PC-3 (cell line): ENCODE measurements at regions not wholly inside any gene's neighbourhood (a gene's known extent, or its start where the extent isn't known, plus 50 kb on each side); places are given as distances from the start of the nearest gene placed in this dataset.

Experiments
- ATAC-seq: fragments of 200-7000 bp; cut with Tn5 transposase; 2 replicates; pipeline ENCODE4 v1.9.1; 2020; ENCODE audit warnings: mild to moderate bottlenecking, moderate library complexity
- BruUV-seq: library from RNA; stranded (reverse); fragments of 400-500 nt; replicated peaks from 2 replicates; lab custom pipeline; 2021; lab: Mats Ljungman, UMichigan
- CTCF ChIA-PET: fragments of 300-600 bp; sonication (Branson Sonifier 250); formaldehyde crosslinking; loops from one replicate; lab custom pipeline; 2022; ENCODE audit warnings: antibody characterized with exemption; lab: Charles Lee
- POLR2A ChIA-PET: fragments of 300-600 bp; sonication (Branson Sonifier 250); formaldehyde crosslinking; loops from one replicate; lab custom pipeline; 2022; ENCODE audit warnings: antibody characterized with exemption; ENCODE audit not compliant: unreplicated experiment; lab: Charles Lee
- DNase-seq: peaks from one replicate; pipeline ENCODE4 v3.0.0-alpha.2; 2015
- H2AFZ ChIP-seq: fragments of 300-600 bp; sonication (generic); 2 replicates; pipeline ENCODE4 v1.6.0; 2016; ENCODE audit warnings: antibody characterized with exemption, low read length
- H3F3A ChIP-seq: fragments of 300-600 bp; sonication (generic); one replicate; pipeline ENCODE4 v1.6.0; 2017; ENCODE audit warnings: antibody characterized with exemption, low read length, control low read depth, mild to moderate bottlenecking; ENCODE audit not compliant: unreplicated experiment
- H3K27ac ChIP-seq: fragments of 300-600 bp; sonication (generic); 2 replicates; pipeline ENCODE4 v1.5.1; 2016; ENCODE audit warnings: mild to moderate bottlenecking, low read length
- H3K27me3 ChIP-seq: fragments of 300-600 bp; sonication (generic); 2 replicates; pipeline ENCODE4 v1.6.1; 2016; ENCODE audit warnings: low read length, mixed read lengths
- H3K36me3 ChIP-seq: fragments of 300-600 bp; sonication (generic); 2 replicates; pipeline ENCODE4 v1.6.1; 2016; ENCODE audit warnings: low read depth, mixed run types, low read length, mixed read lengths
- H3K4me1 ChIP-seq: fragments of 300-600 bp; sonication (generic); 2 replicates; pipeline ENCODE4 v1.5.1; 2016; ENCODE audit warnings: low read length; ENCODE audit not compliant: insufficient read depth
- H3K4me2 ChIP-seq: fragments of 300-600 bp; sonication (generic); 2 replicates; pipeline ENCODE4 v1.6.0; 2016; ENCODE audit warnings: low read length
- H3K4me3 ChIP-seq: fragments of 300-600 bp; sonication (generic); 2 replicates; pipeline ENCODE4 v1.5.1; 2016; ENCODE audit warnings: mild to moderate bottlenecking, low read length, mixed read lengths
- H3K79me2 ChIP-seq: fragments of 300-600 bp; sonication (generic); 2 replicates; pipeline ENCODE4 v1.6.1; 2017; ENCODE audit warnings: low read length, mixed read lengths
- H3K9ac ChIP-seq: fragments of 300-600 bp; sonication (generic); 2 replicates; pipeline ENCODE4 v1.6.0; 2016; ENCODE audit warnings: mild to moderate bottlenecking, low read length
- H3K9me2 ChIP-seq: fragments of 300-600 bp; sonication (generic); replicated peaks from 2 replicates; pipeline ENCODE4 v1.6.1; 2016; ENCODE audit warnings: mixed run types, low read length, mixed read lengths
- H3K9me3 ChIP-seq: fragments of 300-600 bp; sonication (generic); 2 replicates; pipeline ENCODE4 v1.6.1; 2016; ENCODE audit warnings: low read length, mixed read lengths
- H4K20me1 ChIP-seq: fragments of 300-600 bp; sonication (generic); 2 replicates; pipeline ENCODE4 v1.6.1; 2016; ENCODE audit warnings: low read length, mixed read lengths
- EZH2 ChIP-seq: fragments of 300-600 bp; sonication (generic); IDR thresholded peaks from one replicate; pipeline ENCODE4 v1.6.1; 2017; ENCODE audit warnings: antibody characterized with exemption, mild to moderate bottlenecking, low read length; ENCODE audit not compliant: unreplicated experiment
- EZH2phosphoT487 ChIP-seq: fragments of 300-600 bp; sonication (generic); IDR thresholded peaks from 2 replicates; pipeline ENCODE4 v1.6.1; 2018; ENCODE audit warnings: mild to moderate bottlenecking, antibody characterized with exemption, low read length, borderline replicate concordance
- intact Hi-C: fragments of 100-400 bp; cut with micrococcal nuclease; formaldehyde crosslinking; loops from 2 replicates; pipeline ENCODE4 v1.9.0; 2023
- TF ChIP-seq, protein P1 (sequence below): fragments of 300-600 bp; sonication (generic); conservative IDR thresholded peaks from 2 replicates; pipeline ENCODE4 v1.5.1; 2017; ENCODE audit warnings: antibody characterized with exemption, low read depth, mild to moderate bottlenecking, low read length

DNA sequence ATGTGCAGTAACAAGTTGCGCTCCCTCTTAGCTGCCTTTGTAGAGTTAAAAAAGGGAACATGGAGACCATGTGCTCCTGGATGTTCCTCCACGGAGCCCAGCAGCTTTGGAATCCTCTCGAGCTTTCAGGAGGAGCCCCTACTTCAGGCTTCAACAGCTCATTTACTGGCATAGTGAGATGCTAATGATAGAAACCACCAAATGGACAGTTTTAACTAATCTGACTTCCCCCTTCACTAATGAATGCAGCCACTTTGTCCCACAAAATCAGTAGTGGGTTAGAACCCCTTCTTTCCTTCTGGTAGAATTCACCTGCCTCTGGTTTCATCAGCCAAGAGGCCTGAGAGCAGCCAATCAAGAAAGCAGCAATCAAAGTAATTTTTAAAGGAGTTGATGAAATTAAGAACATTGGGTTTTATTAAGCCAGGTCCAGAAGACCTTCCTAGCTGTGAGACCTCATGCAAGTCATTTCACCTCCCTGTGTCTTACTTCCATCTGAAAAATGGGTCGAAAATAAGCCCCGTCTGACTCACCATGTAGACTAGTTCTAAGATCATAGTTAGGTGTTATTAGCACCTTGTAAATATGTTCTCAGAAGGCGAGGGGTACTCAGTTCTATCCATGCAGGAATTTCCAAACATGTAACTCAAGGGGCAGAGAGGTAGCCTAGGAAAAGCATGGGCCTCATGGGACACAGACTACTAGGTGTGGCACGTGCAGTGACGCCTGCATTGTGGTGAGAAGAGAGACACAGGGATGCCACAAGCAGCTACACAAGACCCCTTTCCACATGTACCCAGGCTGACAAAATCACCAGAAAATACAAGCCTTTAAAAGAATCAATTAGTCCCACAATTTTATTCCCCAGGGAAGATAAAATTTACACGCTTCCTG is 179.7 kb upstream of the LPP start:
- no peak for TF ChIP-seq EZH2
- TF ChIP-seq, protein P1, sequence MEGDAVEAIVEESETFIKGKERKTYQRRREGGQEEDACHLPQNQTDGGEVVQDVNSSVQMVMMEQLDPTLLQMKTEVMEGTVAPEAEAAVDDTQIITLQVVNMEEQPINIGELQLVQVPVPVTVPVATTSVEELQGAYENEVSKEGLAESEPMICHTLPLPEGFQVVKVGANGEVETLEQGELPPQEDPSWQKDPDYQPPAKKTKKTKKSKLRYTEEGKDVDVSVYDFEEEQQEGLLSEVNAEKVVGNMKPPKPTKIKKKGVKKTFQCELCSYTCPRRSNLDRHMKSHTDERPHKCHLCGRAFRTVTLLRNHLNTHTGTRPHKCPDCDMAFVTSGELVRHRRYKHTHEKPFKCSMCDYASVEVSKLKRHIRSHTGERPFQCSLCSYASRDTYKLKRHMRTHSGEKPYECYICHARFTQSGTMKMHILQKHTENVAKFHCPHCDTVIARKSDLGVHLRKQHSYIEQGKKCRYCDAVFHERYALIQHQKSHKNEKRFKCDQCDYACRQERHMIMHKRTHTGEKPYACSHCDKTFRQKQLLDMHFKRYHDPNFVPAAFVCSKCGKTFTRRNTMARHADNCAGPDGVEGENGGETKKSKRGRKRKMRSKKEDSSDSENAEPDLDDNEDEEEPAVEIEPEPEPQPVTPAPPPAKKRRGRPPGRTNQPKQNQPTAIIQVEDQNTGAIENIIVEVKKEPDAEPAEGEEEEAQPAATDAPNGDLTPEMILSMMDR: no peak
- no peak overlapping the region for H3K9ac ChIP-seq
- no peak overlapping the region for H3K27ac ChIP-seq
- H4K20me1 ChIP-seq: no peaks in the 10 kb centered on the region
- no peak overlapping the region for H3K4me3 ChIP-seq
- DNase-seq (no peak), ATAC-seq (no peak)
- no peaks in the 10 kb centered on the region for H3K9me2 ChIP-seq
- no peak overlapping the region for H3K4me2 ChIP-seq
- H2AFZ ChIP-seq: no peak overlapping the region
- no peaks in the 10 kb centered on the region for H3K4me1 ChIP-seq
- BruUV-seq: no TSS peak
- ChIA-PET CTCF (no interaction called here), POLR2A (no interaction called here)
- intact Hi-C loops: no loop called here
- no peaks in the 10 kb centered on the region for H3F3A ChIP-seq
- no peaks in the 10 kb centered on the region for H3K27me3 ChIP-seq
- no peaks in the 10 kb centered on the region for H3K36me3 ChIP-seq
- H3K9me3 ChIP-seq: no peaks in the 10 kb centered on the region
- H3K79me2 ChIP-seq: no peaks in the 10 kb centered on the region

- H3K27ac ChIP-seq: no peak overlapping the region
- H3K4me2 ChIP-seq: no peak overlapping the region
- H3K79me2 ChIP-seq: no peaks in the 10 kb centered on the region
- intact Hi-C loops: no loop called here
- no peak overlapping the region for H2AFZ ChIP-seq
- no peaks in the 10 kb centered on the region for H3K36me3 ChIP-seq
- DNase-seq: no peak
- H4K20me1 ChIP-seq: no peaks in the 10 kb centered on the region
- H3K4me1 ChIP-seq: no peaks in the 10 kb centered on the region
- H3K27me3 ChIP-seq: no peaks in the 10 kb centered on the region
- CTCF ChIA-PET: interaction anchor here (0.6 kb wide), 1 partner anchor 98 kb away, joined by 3 read pairs; no protein-coding TSS in a partner anchor
- no peak for ATAC-seq
- no peak overlapping the region for H3K9ac ChIP-seq
- BruUV-seq: no TSS peak
- H3K4me3 ChIP-seq: no peak overlapping the region
- no peaks in the 10 kb centered on the region for H3K9me2 ChIP-seq
- no peaks in the 10 kb centered on the region for H3K9me3 ChIP-seq
- H3F3A ChIP-seq: no peaks in the 10 kb centered on the region
- POLR2A ChIA-PET: no interaction called here
- TF ChIP-seq EZH2: no peak
- TF ChIP-seq, protein P1: peak; percentile 52
Observed at GRCh38 chr3:187974871-187975271, 179.1 kb upstream of the LPP start.

DNA sequence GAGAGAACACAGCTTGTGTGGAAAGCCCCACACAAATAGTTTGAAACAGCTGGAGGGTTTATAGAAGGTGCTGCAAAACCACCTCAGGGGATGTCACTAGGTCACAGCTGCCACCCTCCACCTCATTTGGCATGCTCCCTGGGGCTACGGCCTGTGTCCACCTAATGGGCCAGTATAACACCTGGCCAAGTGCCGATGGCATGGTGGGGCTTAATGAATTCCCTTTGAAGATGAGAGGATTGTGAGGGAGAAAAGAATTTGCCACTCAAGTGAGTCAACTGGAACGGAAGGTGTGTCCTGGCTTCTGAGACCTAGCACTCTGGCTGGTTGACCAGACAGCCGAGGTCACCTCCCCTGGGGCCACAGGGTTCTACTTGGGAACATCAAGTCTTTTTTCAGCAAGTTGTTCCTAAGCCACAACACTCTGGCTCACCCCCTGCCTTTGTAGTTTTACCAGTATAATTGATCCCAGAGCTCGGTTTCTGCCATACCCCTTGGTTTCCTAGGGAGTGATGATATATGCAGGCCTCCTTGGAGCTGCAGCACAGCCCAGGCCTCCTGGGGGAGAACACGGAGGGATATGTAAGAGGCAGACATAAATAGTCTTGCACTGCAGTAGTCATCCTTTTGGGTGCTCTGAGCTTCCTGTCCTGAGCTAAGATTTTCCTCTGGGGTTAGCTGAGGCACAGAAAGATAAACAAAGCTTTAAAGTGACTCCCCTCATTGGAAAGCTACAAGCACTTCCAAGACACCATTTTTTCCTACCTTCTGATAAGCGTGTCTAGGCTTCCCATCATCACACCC is 178.2 kb upstream of the LPP start:
- Histone ChIP-seq H3K4me2 (no peak overlapping the region), H3K4me3 (no peak overlapping the region), H3K9me3 (no peaks in the 10 kb centered on the region), H3K27ac (no peak overlapping the region), H4K20me1 (no peaks in the 10 kb centered on the region), H3K9me2 (no peaks in the 10 kb centered on the region), H2AFZ (no peak overlapping the region), H3K4me1 (no peaks in the 10 kb centered on the region), H3F3A (no peaks in the 10 kb centered on the region), H3K9ac (no peak overlapping the region), H3K79me2 (no peaks in the 10 kb centered on the region), H3K36me3 (no peaks in the 10 kb centered on the region), H3K27me3 (no peaks in the 10 kb centered on the region)
- TF ChIP-seq EZH2: no peak
- TF ChIP-seq, protein P1: no peak
- TF ChIP-seq EZH2phosphoT487: no peak
- POLR2A ChIA-PET: no interaction called here
- intact Hi-C loops: no loop called here
- CTCF ChIA-PET: interaction anchor here (0.6 kb wide), 1 partner anchor 99 kb away, joined by 3 read pairs; no protein-coding TSS in a partner anchor
- no TSS peak for BruUV-seq
- no peak for DNase-seq
- no peak for ATAC-seq
